ENCODE measurements at regions not wholly inside any gene's neighbourhood (a gene's known extent, or its start where the extent isn't known, plus 50 kb on each side); places are given as distances from the start of the nearest gene placed in this dataset.

DNA sequence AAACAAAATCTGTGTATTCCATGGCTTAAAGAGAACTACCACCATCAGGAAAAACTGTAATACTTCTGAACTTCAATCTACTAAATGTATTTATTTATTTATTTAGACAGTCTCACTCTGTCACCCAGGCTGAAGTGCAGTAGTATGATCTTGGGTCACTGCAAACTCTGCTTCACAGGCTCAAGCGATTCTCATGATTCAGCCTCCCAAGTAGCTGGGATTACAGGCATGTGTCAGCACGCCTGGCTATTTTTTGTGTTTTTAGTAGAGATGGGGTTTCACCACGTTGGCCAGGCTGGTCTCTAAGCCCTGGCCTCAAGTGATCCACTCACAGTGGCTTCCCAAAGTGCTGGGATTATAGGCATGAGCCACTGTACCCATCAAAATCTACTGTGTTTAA, 202.3 kb upstream of the POU1F1 start:
- TF ChIP-seq, protein P1, sequence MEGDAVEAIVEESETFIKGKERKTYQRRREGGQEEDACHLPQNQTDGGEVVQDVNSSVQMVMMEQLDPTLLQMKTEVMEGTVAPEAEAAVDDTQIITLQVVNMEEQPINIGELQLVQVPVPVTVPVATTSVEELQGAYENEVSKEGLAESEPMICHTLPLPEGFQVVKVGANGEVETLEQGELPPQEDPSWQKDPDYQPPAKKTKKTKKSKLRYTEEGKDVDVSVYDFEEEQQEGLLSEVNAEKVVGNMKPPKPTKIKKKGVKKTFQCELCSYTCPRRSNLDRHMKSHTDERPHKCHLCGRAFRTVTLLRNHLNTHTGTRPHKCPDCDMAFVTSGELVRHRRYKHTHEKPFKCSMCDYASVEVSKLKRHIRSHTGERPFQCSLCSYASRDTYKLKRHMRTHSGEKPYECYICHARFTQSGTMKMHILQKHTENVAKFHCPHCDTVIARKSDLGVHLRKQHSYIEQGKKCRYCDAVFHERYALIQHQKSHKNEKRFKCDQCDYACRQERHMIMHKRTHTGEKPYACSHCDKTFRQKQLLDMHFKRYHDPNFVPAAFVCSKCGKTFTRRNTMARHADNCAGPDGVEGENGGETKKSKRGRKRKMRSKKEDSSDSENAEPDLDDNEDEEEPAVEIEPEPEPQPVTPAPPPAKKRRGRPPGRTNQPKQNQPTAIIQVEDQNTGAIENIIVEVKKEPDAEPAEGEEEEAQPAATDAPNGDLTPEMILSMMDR (IDR thresholded peaks at IDR 0.05): no peak
- TF ChIP-seq POLR2AphosphoS5 (IDR thresholded peaks at IDR 0.05): no peak
